ENCODE measurements at regions not wholly inside any gene's neighbourhood (a gene's known extent, or its start where the extent isn't known, plus 50 kb on each side); places are given as distances from the start of the nearest gene placed in this dataset.
A peak's percentile ranks its signal among the peaks of the same experiment; 100 is the strongest.

DNA sequence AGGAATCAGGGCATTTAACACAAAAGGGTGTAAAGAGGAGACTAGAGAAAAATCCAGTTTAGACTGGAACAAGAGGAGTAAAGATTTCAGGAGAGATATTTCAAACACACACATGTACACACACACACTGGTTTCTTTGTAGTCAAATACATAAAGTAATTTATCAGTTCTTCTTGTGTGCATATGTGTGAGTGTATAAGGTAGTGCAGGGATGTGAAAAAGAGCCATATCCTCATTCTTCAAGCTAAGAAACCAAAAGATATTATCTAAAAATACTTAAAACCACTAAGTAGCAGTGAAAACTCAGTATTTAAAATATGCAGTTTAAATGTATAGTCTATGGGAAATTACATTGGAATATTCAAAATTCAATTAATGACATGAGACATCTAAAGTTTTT, 52.5 kb upstream of the CARD18 start:
- no peak for DNase-seq (ENCODE audit: low read depth)

DNA sequence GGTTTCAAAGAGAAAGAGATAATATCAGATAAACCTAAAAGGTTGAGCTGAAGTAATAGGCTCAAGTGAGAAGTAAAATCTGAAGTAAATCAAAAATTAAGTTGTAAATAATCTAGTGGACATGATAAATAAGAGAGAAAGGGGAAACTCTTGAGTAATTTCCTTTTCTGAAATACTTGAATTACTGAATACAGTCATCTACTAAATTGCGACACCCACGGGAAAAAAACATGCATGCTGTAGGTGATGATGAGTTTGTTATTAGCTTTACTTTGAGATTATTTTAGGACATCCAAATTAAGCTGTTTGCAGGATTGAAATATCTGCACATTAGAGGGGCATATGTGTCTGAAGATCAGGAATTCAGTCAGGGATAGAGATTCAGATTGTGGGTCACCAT, 50.0 kb upstream of the CARD18 start:
- DNase-seq (ENCODE audit: low read depth) = peak; percentile 79
